NCI-H1105 (cell line): ENCODE measurements at regions not wholly inside any gene's neighbourhood (a gene's known extent, or its start where the extent isn't known, plus 50 kb on each side); places are given as distances from the start of the nearest gene placed in this dataset.

Source experiments
- DNase-seq: peaks from one replicate; lab custom pipeline; 2025; lab: John Stamatoyannopoulos, UW

GRCh38 chrX:134717698-134718097, 59.4 kb upstream of the PLAC1 start:
- no peak for DNase-seq

GRCh38 chrX:134716620-134717012, 58.3 kb upstream of the PLAC1 start:
- DNase-seq = no peak

- no peak for DNase-seq
Observed at GRCh38 chrX:134715930-134716619, 57.8 kb upstream of the PLAC1 start.

GRCh38 chrX:134714633-134715110, 56.4 kb upstream of the PLAC1 start:
- no peak for DNase-seq

- DNase-seq = no peak
Observed at GRCh38 chrX:134713618-134714107, 55.4 kb upstream of the PLAC1 start.

- no peak for DNase-seq
Observed at GRCh38 chrX:134712272-134712671, 54.0 kb upstream of the PLAC1 start.

- DNase-seq = no peak
Observed at GRCh38 chrX:134711135-134711921, 53.1 kb upstream of the PLAC1 start.
